ENCODE measurements at regions not wholly inside any gene's neighbourhood (a gene's known extent, or its start where the extent isn't known, plus 50 kb on each side); places are given as distances from the start of the nearest gene placed in this dataset.

DNA sequence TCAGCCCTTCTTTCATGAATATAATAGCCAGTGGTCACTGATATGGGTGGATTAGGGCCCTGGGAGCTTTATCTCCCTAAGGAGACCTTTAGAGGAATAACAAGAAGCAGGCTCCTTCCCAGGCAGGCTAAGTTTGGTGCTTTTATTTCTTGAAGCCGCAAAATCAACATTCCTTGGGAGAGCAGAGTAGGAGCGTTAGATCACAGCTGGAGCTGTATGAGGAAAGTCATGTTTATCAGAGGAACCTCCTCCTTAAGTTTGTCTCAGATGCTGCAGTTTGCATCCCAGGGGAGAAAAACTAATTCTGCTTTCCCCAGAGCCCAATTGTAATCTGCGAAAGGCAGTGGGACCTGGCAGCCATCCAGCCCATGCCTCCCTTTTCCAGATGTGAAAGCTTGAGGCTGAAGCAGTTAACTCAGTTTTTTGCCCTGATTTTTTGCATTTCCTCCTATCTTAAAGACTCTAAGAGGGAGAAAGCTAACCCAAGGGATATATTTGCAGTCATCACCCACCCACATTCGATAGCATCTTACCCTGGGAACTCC, 186.0 kb upstream of the FRMPD4 start:
- no peak for DNase-seq (ENCODE audit: low read depth)

DNA sequence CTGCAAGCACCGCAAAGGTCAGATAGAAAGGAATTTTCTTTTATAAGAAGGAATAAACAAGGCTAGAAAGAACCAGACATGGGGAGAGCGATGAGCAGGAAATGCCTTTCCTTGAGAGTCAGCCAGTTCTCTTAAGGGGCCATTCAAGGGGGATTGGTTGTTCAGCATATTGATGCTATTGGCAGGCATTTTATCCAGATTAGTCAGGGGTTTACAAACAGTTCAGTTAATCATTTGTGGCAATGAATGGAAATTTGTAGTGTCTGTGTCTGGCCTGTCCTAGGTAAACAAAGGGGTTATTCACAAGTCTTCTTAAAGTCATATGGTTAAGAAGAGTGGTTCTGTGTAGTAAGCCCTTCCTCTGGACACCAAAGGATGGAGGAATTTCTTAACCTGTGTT, 184.7 kb upstream of the FRMPD4 start:
- peak; percentile 95 for DNase-seq (ENCODE audit: low read depth)

DNA sequence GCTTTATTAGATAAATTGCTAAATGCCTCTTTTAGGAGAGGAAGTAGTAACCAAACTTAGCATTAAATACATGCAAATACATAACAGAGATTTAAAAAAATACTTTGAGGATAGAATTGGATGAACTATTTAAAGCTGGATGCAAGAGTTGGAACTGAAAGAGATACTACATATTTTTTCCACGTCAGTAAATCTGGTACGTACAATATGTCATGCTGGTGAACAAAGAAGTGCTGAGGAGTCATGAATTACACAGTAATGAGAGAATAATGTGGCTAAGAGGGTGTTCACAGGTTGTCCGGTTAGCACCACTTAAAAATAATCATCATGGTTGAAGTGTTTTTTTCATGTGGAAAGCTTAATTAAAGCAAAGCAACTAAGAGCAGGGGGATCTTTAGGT, 184.1 kb upstream of the FRMPD4 start:
- DNase-seq (ENCODE audit: low read depth), result peak; percentile 20

DNA sequence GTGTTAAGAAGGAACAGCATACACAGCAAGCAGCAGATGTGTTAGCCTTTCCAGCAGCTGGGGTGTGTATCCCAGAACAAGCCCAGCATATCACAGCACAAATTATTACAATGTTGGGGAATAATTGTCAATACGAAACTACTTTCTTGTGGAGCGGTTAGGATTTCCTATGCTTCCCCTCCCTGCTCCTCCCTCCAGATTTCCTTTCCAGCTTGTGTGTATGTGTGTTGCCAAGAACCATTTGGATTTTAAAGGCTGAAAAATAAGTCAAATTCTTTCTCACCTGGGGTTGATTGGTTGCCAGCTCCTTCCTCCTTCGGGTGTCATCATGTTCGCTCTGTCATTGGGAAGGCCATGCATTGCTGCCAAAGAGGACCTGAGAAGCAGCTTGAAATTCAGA, 178.2 kb upstream of the FRMPD4 start:
- DNase-seq (ENCODE audit: low read depth), result no peak

DNA sequence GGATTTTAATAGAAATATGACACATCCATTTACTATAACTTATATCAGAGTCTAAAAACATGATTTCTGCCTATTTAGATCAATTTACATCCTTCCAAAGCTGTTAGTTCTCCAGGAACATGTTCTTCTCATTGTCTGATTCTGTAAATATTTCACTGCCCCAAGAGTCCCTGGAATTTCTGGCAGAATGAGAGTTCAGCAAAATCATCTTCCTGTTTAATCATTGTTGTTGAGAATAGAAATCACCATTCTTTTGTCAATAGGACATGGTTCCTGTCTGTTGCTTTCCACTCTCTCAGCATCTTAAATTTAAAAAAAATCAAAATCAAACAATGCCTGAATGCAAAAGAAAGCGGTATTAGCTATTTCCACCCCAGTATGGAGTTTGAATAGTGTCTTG, 172.8 kb upstream of the FRMPD4 start:
- no peak for DNase-seq (ENCODE audit: low read depth)

DNA sequence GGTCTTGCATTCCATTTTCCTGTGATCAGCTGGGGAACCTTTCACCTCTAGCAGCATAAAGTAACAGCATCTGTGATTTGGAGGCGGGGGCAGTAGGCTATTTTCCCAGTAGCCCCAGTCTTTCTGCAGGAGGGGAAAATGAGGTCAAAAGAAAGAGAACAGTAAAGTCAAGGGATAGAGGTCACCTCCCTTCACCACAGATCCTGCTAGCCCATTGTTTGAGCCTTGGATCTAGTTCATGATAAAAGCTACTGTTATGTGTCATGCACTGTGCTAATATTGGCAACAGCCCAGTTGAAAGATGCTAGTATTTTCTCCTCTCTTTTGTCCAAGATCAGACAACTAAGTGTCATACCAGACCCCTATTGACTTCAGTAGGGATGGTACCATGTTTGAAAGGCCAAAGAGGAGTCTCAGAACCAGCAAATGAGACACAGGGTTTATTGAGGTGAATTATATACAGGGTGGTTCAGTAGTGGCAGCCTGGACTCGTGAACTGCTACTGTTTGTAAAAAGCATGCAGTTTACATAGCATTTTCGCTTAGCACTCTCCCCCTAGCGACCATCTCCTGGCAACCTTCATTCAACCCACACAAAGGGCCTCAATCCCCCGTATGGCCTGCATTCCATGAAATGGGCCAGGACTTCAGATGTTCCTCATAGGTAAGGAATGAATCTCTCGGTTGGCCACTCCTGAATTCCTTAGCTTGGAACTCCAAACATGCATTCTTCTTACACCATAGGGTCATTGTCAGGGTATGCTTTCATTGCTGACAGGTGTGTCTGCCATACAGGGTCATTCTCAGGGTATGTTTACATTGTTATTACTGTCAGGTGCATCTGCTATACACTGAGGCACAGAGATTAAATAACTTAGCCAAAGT, 170.0 kb upstream of the FRMPD4 start:
- DNase-seq (ENCODE audit: low read depth), result peak; percentile 42

DNA sequence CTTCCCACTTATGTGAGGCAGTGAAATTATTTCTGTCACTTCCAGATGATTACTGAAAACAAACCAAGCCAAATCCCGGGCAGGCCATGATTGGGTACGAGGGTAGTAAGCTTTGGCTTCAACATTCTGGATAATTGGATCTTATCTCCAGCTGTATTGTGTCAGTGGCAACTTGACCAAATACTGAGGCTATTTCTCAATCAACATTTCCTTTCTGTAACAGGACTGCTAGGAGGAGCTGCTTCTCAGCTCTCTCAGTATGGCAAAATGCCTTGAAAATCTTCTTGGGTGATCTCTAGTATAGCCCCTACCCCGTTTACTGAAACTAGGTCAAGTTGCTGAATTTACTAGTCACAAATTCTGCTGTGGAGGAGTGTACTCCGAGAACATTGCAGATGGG, 169.3 kb upstream of the FRMPD4 start:
- peak; percentile 56 for DNase-seq (ENCODE audit: low read depth)

DNA sequence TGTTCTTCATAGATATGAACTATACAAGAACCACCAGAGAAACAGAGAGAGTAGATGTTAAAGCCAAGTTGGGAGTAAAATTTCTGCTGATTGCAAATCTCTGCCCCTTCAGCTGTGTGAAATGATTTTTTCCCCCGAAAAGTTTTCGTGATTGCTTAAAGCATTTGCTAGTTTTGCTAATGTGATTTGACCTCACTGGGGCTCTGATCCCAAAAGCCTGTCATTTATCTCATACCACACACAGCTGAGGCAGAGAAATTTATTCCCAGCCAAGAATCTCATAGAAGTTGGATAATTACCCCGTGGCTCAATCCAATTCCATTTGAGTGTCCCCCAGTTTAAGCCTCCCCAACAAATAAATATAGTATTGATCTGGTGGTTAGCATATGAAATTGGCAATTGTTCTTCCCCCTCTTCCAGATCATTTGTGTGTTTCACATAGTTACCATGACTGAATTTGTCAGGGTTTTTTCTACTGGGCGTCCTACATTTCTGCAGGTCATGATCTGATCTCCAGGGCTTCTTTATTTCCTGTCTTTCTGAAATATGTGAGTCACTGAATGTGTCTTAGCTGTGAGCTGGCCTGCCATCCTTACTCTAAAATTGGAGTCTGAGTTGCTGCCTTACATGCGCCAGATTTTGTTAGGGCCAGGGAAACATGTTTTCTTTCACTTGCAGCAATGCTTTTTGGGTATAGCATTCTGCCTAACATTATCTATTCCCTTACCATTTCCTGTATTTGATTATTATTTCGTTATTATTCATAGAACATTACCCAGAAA, 167.5 kb upstream of the FRMPD4 start:
- DNase-seq (ENCODE audit: low read depth), result peak; percentile 54

DNA sequence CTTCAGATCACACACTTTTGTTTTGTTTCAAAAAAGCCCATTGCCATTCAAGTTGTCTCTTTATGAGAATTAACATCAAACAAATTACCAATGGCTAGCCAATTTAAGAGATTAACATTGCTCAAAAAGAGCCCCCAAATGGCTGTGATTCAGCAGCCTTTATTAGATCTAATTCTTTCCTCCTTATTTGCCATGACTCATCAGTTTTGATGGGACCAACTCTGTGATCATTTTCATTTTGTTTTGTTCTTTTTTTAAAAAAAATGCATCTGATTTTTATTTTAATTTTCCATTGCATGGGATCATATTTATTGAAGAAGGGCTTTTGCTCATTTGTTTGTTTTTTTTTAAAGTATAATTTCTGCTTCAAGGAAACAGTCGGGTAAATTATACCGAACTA, 161.6 kb upstream of the FRMPD4 start:
- DNase-seq (ENCODE audit: low read depth), result no peak

DNA sequence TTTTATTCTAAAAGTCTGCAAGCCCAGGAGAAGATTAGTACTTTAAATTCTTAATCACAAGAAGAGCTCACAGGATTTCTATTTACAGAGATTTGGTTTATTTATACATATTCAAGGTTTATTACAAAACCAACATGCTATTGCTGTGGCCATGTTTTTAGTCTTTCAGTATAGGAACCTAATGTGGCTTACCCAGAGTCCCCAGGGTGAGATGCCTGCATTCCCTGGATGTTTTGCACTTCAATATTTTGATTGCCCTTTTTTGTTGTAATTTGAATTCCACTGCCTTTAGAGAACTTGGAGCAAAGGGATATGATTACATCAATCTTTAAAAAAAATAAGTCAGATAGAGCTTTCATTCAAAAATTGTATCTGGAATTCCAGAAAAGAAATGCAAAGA, 146.0 kb upstream of the FRMPD4 start:
- DNase-seq (ENCODE audit: low read depth), result no peak

DNA sequence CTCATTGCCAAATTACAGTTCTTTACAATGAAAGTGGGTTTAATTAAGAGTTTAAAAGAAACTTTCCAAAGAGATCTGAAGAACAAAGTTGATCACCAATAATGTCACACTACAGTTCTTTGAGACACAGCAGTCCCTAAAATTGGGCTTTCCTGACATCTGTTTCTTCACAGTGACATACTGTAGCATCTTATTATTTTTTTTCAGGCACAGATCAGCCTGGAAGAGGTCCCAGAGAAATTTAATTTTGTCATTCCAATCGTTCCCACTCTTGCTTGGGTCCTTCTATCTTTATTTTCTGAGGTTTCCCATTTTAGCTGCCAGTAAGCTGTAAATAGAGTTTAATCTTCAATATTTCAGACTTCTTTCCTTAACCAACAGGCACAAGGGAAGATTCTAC, 143.1 kb upstream of the FRMPD4 start:
- no peak for DNase-seq (ENCODE audit: low read depth)

DNA sequence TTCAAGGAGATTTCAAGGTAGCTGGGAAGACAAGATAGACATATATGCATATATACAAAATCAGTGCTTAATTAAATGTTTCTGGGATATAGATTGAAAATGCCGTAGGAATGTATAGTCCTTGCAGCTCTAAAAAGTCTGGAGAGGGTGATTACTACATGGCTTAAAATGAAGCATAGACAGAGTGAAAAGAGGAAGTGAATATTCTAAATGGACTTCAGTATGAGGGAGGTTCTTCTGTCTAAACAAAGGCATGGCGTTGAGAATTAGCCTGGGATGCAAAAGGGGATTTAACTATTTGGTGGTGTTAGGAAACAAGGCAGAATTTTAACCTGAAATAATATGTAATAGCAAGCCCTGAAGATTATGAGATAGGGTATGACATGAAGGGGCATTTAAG, 141.5 kb upstream of the FRMPD4 start:
- no peak for DNase-seq (ENCODE audit: low read depth)

DNA sequence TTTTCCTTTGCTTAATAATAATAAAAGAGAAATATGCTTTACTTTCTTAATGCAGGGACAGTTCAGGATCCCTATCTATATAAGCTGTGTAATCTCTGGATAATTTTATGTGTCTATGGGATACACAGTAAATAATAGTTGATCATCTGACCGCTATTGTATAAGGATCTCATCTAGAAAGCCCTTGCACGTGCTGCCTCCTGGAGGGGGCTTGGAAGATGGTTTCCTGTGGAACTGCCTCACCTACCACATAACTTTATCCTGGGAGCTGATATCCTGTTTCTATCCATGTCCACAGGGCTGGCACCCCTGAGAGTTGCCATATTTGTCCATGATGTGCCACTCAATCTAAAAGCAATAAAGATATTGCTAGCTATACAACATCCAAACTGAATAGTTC, 139.3 kb upstream of the FRMPD4 start:
- no peak for DNase-seq (ENCODE audit: low read depth)

DNA sequence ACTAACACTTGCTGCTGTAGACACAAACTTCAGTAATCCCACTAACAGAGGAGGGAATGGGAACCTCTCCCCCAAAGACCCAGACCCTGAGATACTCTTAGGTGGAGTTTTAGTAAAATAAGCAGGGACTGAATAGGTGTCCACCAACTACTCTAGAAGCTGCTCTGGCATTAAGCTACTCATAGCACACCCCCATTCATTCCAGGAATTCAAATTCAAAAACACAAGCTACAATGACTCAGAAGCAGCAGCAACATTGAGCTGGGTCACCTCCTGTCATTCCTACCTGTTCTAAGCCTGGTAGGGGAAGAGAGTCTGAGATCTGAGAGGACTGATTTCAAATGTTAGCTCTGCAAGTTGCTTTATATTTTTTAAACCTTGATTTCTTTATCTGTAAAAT, 135.4 kb upstream of the FRMPD4 start:
- DNase-seq (ENCODE audit: low read depth), result peak; percentile 15

DNA sequence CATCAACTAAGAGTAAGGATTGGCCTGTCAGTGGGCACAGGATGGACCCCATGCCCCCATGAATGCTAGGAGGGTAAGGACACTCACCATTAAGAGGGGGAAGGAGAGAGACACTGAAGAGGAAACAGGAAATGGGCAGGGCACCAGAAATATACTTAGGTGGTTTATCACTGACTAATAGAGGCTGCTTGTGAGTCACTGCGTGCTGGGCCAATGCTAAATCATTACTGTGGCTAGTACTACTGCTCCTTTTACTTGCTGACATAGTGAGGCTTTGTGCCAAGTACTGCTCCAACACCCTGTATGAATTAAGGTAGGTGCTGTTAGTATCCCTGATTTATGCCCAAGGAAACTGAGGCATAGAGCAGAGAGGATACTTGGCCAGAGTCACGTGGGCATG, 130.4 kb upstream of the FRMPD4 start:
- DNase-seq (ENCODE audit: low read depth), result peak; percentile 85

DNA sequence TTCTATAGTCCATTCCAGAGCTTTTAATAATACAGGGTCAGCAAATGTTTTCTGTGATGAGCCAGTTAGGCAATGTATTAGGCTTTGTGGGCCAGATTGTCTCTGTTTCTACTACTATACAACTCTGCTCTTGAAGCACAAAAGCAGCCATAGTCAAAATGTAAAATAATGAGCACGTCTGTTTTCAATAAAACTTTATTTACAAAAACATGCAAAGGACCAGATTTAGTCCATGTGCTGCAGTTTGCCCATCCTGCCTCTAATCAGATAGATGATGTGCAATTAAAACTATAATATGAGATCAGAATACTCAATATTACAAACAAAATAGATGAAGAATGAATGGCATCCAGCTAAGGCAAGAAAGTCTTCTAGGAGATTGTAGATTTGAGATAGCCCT, 127.8 kb upstream of the FRMPD4 start:
- DNase-seq (ENCODE audit: low read depth), result no peak

DNA sequence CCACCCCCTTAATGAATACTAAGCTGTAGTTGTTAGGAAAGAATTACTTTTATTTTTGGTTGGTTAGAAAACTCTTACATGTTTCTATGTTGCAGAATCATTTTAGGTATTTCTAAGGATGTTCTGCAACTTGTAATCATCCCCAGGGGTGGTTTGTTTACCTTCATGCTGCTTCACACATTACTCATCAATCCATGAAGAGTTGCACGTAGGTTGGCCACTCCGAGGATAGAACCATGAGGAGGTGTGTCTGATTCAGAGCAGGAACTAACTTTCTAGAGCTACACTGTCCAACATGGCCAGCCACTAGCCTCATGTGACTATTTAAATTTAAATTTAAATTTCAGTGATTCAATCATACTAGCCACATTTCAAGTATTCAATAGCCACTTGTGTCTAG, 127.2 kb upstream of the FRMPD4 start:
- DNase-seq (ENCODE audit: low read depth), result peak; percentile 81

DNA sequence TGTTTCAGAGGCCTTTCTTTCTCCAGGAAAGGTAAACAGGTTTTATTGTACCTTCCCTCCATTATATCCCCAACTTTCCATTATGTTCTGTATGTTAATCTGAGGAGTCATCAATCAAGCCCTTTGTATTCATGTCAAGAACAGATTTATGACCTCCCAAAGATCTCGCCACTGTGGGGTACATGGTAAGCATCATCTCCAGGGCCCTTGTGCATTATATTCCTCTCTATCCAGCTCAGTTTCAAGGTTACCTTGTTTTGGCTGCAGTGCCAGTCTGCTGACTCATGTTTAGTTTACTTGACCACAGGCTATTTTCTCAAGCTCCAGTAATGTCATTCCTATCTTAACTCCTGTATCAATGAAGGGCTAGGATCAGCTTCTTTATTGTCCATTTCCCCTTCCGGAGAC, 125.1 kb upstream of the FRMPD4 start:
- DNase-seq (ENCODE audit: low read depth), result peak; percentile 75

DNA sequence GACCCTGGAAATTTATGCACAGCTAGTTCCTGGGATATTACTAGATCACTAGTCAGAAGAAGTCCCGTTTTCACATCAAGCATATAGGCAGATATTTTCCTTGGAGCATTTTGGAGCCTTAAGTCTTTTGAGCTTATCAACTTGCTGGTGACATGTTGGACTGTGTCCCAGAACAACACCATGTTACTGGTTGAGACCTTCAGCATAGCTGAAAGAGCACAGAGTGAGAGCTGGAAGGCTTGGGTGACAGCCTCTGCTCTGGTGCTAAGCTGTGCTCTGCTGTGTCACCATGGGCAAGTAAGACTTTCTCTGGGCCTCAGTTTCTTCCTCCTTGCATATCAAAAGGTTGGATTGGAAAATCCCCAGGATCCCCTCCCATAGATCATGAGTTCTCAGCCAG, 116.6 kb upstream of the FRMPD4 start:
- no peak for DNase-seq (ENCODE audit: low read depth)

DNA sequence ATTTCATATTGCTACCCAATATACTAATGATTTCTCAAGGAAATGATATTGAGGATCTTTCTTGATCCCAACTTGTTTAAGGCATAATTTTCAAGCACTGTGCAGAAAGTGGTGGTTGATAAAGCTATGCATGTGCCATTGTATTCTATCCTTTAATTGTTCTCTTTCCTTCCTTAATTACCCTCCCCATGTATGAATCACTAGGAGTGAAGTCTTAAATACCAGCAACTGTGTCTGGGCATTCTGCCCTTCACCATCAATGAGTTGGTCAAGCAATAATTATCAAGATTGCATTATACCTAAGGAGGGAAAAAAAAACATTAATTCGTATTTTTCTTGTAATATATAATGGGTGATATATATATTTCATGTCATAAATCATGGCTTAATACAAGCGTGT, 111.8 kb upstream of the FRMPD4 start:
- no peak for DNase-seq (ENCODE audit: low read depth)

DNA sequence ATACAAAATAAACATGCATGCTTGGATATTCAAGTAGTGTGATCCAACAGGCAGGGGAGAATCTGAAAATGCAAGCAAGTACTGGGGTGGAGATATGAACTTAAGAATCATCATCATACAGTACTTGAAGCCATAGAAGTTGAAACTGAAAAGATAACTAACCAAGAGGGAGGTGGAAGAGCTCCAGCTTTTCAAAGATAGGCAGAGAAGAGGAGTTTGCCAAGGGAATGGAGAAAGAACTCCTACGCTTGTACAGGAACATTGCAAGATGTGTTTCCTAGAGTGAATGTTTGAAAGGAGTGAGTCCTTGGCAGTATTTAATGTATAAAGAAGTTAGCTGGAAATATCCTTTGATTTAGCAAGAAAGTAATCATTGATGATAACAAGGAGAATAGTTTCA, 106.2 kb upstream of the FRMPD4 start:
- no peak for DNase-seq (ENCODE audit: low read depth)

DNA sequence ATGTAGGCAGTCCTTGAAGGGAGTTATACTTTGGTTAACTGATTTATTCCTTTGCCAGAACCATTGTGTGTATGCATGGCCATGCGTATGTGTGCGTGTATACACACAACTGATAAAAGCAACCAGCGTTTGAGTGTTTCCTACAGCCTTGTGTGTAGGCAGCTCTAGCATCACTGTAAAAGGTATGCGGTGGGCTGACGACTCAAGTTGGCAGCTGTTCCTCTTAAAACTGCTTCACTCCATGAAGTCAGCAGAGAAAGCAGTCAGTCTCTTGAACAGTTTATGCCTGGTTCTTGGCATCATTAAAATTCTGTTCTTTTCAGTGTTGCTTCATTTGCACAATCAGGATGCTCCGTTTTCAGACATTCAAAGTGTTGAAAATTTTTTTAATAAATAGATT, 103.5 kb upstream of the FRMPD4 start:
- DNase-seq (ENCODE audit: low read depth), result no peak

DNA sequence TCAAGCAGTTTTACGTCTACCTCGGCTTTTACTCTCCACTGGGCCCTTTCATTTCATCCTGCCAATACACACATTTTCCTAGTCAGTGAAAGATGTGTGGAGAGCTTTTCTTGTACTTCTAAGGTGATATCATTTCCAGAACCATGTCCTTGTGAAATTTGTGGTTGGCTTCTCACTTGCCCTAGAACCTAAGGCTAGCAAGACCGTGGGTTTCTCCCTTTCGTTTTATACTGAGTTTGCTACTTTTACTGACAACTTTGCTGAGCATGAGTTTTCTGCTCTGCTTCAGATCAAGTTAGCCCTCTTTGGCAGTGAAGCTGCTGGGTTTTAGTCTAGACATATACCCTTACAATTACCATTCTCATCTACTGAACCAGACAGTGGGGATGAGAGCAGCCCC, 95.7 kb upstream of the FRMPD4 start:
- DNase-seq (ENCODE audit: low read depth), result no peak

Data from iris pigment epithelial cell (primary cell).